HG03520 (cell line): ENCODE measurements at regions not wholly inside any gene's neighbourhood (a gene's known extent, or its start where the extent isn't known, plus 50 kb on each side); places are given as distances from the start of the nearest gene placed in this dataset.
"Not testable (repeated sequence)": the region's sequence is repeated elsewhere in the genome, so short reads cannot be mapped to it uniquely, and the experiment has no call there.

ENCODE experiments used
- ATAC-seq: cut with Tn5 transposase; IDR thresholded peaks from one replicate; pipeline ENCODE4 v1.9.1; 2021; ENCODE audit warnings: mild to moderate bottlenecking, moderate library complexity; ENCODE audit not compliant: unreplicated experiment

GRCh38 chr2:436205-436604, 148.3 kb upstream of the ALKAL2 start:
- ATAC-seq: no peak

- ATAC-seq: no peak
These were observed 146.7 kb upstream of the ALKAL2 start for GRCh38 chr2:434625-435024.

- no peak for ATAC-seq
These were observed 145.3 kb upstream of the ALKAL2 start for GRCh38 chr2:433216-433615.

GRCh38 chr2:430291-431040, 142.6 kb upstream of the ALKAL2 start:
- ATAC-seq: no peak

GRCh38 chr2:429575-430254, 141.8 kb upstream of the ALKAL2 start:
- ATAC-seq: no peak

GRCh38 chr2:429142-429541, 141.3 kb upstream of the ALKAL2 start:
- ATAC-seq: no peak

GRCh38 chr2:428591-428990, 140.7 kb upstream of the ALKAL2 start:
- ATAC-seq: no peak

- not testable (repeated sequence) for ATAC-seq
These were observed 138.8 kb upstream of the ALKAL2 start for GRCh38 chr2:426696-427095.

- ATAC-seq: no peak
These were observed 138.1 kb upstream of the ALKAL2 start for GRCh38 chr2:425947-426346.

GRCh38 chr2:425243-425642, 137.4 kb upstream of the ALKAL2 start:
- no peak for ATAC-seq

GRCh38 chr2:424306-425171, 136.6 kb upstream of the ALKAL2 start:
- ATAC-seq: no peak

- ATAC-seq: no peak
These were observed 135.6 kb upstream of the ALKAL2 start for GRCh38 chr2:423479-423878.

GRCh38 chr2:422676-423435, 135.0 kb upstream of the ALKAL2 start:
- no peak for ATAC-seq

- no peak for ATAC-seq
These were observed 133.5 kb upstream of the ALKAL2 start for GRCh38 chr2:421406-421805.

- ATAC-seq: no peak
These were observed 131.9 kb upstream of the ALKAL2 start for GRCh38 chr2:419687-420317.

GRCh38 chr2:417662-418061, 129.8 kb upstream of the ALKAL2 start:
- ATAC-seq: no peak

GRCh38 chr2:417006-417405, 129.1 kb upstream of the ALKAL2 start:
- ATAC-seq: no peak

GRCh38 chr2:415986-416610, 128.2 kb upstream of the ALKAL2 start:
- ATAC-seq: no peak

GRCh38 chr2:409523-409922, 121.6 kb upstream of the ALKAL2 start:
- no peak for ATAC-seq

- ATAC-seq: no peak
These were observed 119.7 kb upstream of the ALKAL2 start for GRCh38 chr2:407630-408029.
